Astrocyte (in vitro differentiated cells and primary cell): ENCODE measurements at regions not wholly inside any gene's neighbourhood (a gene's known extent, or its start where the extent isn't known, plus 50 kb on each side); places are given as distances from the start of the nearest gene placed in this dataset.

ENCODE experiments used
- DNase-seq: peaks from one replicate; pipeline ENCODE4 v3.0.0-alpha.2; 2010; ENCODE audit warnings: low read depth
- FAIRE-seq: peaks from 2 replicates; lab custom pipeline; 2011; peaks lifted over from hg19 to GRCh38; lab: Jason Lieb, UNC
- H2AFZ ChIP-seq: 2 replicates; pipeline ENCODE4 v1.6.0; 2012; ENCODE audit warnings: low read depth, low read length, inconsistent platforms
- H3K27ac ChIP-seq: 2 replicates; pipeline ENCODE4 v1.5.1; 2011; ENCODE audit warnings: low read depth, low read length, inconsistent platforms
- H3K27me3 ChIP-seq: 2 replicates; pipeline ENCODE4 v1.6.0; 2011; ENCODE audit warnings: low read length, inconsistent platforms; ENCODE audit not compliant: insufficient read depth
- H3K36me3 ChIP-seq: 2 replicates; pipeline ENCODE4 v1.5.1; 2011; ENCODE audit warnings: low read length, inconsistent platforms; ENCODE audit not compliant: insufficient read depth
- H3K4me1 ChIP-seq: 2 replicates; pipeline ENCODE4 v1.5.1; 2011; ENCODE audit warnings: low read length, inconsistent platforms; ENCODE audit not compliant: insufficient read depth
- H3K4me2 ChIP-seq: 2 replicates; pipeline ENCODE4 v1.6.0; 2012; ENCODE audit warnings: low read length, inconsistent platforms
- H3K4me3 ChIP-seq: 2 replicates; pipeline ENCODE4 v1.5.1; 2011; ENCODE audit warnings: low read depth, mild to moderate bottlenecking, low read length, inconsistent platforms; ENCODE audit not compliant: insufficient read depth
- H3K79me2 ChIP-seq: 2 replicates; pipeline ENCODE4 v1.6.0; 2012; ENCODE audit warnings: mild to moderate bottlenecking, low read length, inconsistent platforms; ENCODE audit not compliant: insufficient read depth
- H3K9ac ChIP-seq: 2 replicates; pipeline ENCODE4 v1.6.0; 2012; ENCODE audit warnings: mild to moderate bottlenecking, low read length, inconsistent platforms
- H3K9me3 ChIP-seq: 2 replicates; pipeline ENCODE4 v1.5.1; 2012; ENCODE audit warnings: low read depth, mild to moderate bottlenecking, low read length, inconsistent platforms; ENCODE audit not compliant: insufficient read depth
- H4K20me1 ChIP-seq: 2 replicates; pipeline ENCODE4 v1.6.0; 2012; ENCODE audit warnings: low read length, inconsistent platforms; ENCODE audit not compliant: insufficient read depth
- H3K27ac Mint-ChIP-seq: one replicate; pipeline ENCODE4 v1.8.0; 2021; ENCODE audit warnings: mild to moderate bottlenecking, mixed read lengths; ENCODE audit not compliant: unreplicated experiment
- H3K27me3 Mint-ChIP-seq: one replicate; pipeline ENCODE4 v1.8.0; 2021; ENCODE audit warnings: low read depth, mixed read lengths; ENCODE audit not compliant: unreplicated experiment
- H3K36me3 Mint-ChIP-seq: one replicate; pipeline ENCODE4 v1.8.0; 2021; ENCODE audit warnings: low read depth, mixed read lengths; ENCODE audit not compliant: unreplicated experiment
- H3K4me1 Mint-ChIP-seq: one replicate; pipeline ENCODE4 v1.8.0; 2021; ENCODE audit warnings: low read depth, mixed read lengths; ENCODE audit not compliant: unreplicated experiment
- H3K4me3 Mint-ChIP-seq: one replicate; pipeline ENCODE4 v1.8.0; 2021; ENCODE audit warnings: mild to moderate bottlenecking, moderate library complexity, mixed read lengths; ENCODE audit not compliant: unreplicated experiment
- H3K9me3 Mint-ChIP-seq: one replicate; pipeline ENCODE4 v1.8.0; 2021; ENCODE audit warnings: mild to moderate bottlenecking, mixed read lengths; ENCODE audit not compliant: unreplicated experiment
- EZH2 ChIP-seq: IDR thresholded peaks from 2 replicates; pipeline ENCODE4 v1.6.1; 2012; ENCODE audit warnings: mild to moderate bottlenecking, low read length, inconsistent platforms; ENCODE audit not compliant: insufficient read depth
- TF ChIP-seq, protein P1 (sequence below): IDR thresholded peaks from 2 replicates; pipeline ENCODE4 v1.5.1; 2011; ENCODE audit warnings: low read depth, mild to moderate bottlenecking, inconsistent platforms, low read length, moderate library complexity; ENCODE audit not compliant: insufficient read depth

DNA sequence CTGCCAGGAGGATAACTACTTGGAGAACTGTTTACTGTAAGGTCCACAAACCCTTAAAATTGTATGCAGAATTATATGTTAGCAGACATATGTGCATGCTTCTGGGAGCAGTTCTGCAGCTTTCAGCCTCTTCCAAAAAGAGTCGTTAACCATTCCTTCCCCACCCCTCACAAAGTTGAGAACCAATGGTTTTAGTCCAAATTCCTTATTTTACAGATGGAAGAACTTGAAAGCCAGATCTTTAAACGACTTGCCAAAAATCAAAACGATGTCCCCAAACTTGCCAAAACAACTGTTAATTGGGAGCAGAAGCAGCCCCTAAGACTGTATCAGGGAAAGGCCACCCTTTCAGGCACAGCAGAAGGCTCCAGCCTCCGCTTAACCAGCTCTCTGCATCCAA lies 266.4 kb upstream of the ANKRD55 start:
- FAIRE-seq: no peak
- H3K4me2 ChIP-seq: no peak overlapping the region

DNA sequence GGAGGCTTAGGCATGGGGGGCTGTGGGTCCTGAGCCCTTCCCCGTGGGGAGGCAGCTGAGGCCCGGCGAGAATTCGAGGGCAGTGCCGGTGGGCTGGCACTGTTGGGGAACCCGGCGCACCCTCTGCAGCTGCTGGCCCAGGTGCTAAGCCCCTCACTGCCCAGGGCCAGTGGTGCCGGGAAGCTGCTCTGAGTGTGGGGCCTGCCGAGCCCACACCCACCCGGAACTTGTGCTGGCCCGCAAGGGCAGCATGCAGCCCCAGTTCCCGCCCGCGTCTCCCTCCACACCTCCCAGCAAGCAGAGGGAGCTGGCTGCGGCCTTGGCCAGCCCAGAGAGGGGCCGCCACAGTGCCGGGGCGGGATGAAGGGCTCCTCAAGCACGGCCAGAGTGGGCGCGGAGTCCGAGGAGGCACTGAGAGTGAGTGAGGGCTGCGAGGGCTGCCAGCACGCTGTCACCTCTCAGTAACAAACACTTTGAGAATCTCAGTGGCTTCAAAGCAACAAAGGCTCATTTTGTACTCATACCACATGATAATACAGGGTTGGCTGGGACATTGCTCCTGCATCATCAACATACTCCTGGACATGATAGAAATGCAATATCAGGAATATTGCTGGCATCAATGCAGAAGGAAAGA lies 265.7 kb upstream of the ANKRD55 start:
- Histone ChIP-seq H3K4me3 (no peak overlapping the region), H3K27me3 (no peaks in the 10 kb centered on the region), H3K79me2 (no peaks in the 10 kb centered on the region), H3K4me2 (no peak overlapping the region), H3K9me3 (no peaks in the 10 kb centered on the region), H3K27ac (no peak overlapping the region), H2AFZ (no peak overlapping the region), H3K36me3 (no peaks in the 10 kb centered on the region), H3K9ac (no peak overlapping the region), H3K4me1 (no peaks in the 10 kb centered on the region), H4K20me1 (no peaks in the 10 kb centered on the region)
- Mint-ChIP-seq H3K9me3 (peaks cover 7% of the 10 kb centered on the region), H3K27ac (no peak overlapping the region), H3K4me3 (no peak overlapping the region), H3K36me3 (no peaks in the 10 kb centered on the region), H3K27me3 (peaks cover 19% of the 10 kb centered on the region), H3K4me1 (peaks cover 13% of the 10 kb centered on the region)
- no peak for FAIRE-seq
- TF ChIP-seq, protein P1, sequence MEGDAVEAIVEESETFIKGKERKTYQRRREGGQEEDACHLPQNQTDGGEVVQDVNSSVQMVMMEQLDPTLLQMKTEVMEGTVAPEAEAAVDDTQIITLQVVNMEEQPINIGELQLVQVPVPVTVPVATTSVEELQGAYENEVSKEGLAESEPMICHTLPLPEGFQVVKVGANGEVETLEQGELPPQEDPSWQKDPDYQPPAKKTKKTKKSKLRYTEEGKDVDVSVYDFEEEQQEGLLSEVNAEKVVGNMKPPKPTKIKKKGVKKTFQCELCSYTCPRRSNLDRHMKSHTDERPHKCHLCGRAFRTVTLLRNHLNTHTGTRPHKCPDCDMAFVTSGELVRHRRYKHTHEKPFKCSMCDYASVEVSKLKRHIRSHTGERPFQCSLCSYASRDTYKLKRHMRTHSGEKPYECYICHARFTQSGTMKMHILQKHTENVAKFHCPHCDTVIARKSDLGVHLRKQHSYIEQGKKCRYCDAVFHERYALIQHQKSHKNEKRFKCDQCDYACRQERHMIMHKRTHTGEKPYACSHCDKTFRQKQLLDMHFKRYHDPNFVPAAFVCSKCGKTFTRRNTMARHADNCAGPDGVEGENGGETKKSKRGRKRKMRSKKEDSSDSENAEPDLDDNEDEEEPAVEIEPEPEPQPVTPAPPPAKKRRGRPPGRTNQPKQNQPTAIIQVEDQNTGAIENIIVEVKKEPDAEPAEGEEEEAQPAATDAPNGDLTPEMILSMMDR: no peak
- no peak for TF ChIP-seq EZH2
- DNase-seq: no peak

More for the DNA sequence above, 266.4 kb upstream of the ANKRD55 start:
- no peak for DNase-seq
- Histone ChIP-seq H3K9ac (no peak overlapping the region), H3K9me3 (no peaks in the 10 kb centered on the region), H3K27ac (no peak overlapping the region), H3K79me2 (no peaks in the 10 kb centered on the region), H3K4me1 (no peaks in the 10 kb centered on the region), H4K20me1 (no peaks in the 10 kb centered on the region), H2AFZ (no peak overlapping the region), H3K4me3 (no peak overlapping the region), H3K36me3 (no peaks in the 10 kb centered on the region), H3K27me3 (no peaks in the 10 kb centered on the region)
- Mint-ChIP-seq H3K27me3 (peaks cover 17% of the 10 kb centered on the region), H3K27ac (no peak overlapping the region), H3K36me3 (no peaks in the 10 kb centered on the region), H3K4me1 (peaks cover 10% of the 10 kb centered on the region), H3K9me3 (peaks cover 10% of the 10 kb centered on the region), H3K4me3 (no peak overlapping the region)
- TF ChIP-seq EZH2: no peak
- TF ChIP-seq, protein P1: no peak

DNA sequence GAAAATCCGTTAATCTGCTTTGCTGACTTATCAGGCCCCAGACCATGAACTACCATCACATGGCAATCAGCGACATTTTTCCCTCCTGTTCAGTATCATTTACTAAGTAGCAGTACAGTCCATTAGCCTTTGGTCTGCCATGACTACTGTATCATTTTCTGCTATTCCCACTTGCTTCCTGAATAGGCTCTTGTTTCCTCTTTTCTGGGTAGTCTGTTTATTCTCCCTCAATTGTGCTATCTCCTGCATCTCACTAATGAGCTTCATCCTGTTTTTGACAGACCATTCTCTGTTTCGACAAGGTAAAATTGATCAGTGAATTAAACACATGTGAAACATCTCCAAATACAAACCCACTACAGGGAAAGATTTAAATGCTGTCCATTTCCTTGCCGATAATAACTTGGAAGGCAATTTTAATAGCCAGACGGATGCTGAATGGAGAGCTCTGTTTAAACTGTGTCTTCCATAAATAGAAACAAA lies 263.5 kb upstream of the ANKRD55 start:
- DNase-seq: no peak
- Histone ChIP-seq H3K4me1 (no peaks in the 10 kb centered on the region), H4K20me1 (no peaks in the 10 kb centered on the region), H3K27me3 (peaks cover 3% of the 10 kb centered on the region), H3K9ac (no peak overlapping the region), H3K9me3 (no peaks in the 10 kb centered on the region), H3K36me3 (no peaks in the 10 kb centered on the region), H3K27ac (no peak overlapping the region), H3K4me2 (no peak overlapping the region), H3K79me2 (no peaks in the 10 kb centered on the region), H3K4me3 (no peak overlapping the region), H2AFZ (no peak overlapping the region)
- no peak for FAIRE-seq
- Mint-ChIP-seq H3K4me3 (no peak overlapping the region), H3K27ac (no peak overlapping the region), H3K9me3 (peaks cover 5% of the 10 kb centered on the region), H3K4me1 (peaks cover 5% of the 10 kb centered on the region), H3K27me3 (peaks cover 31% of the 10 kb centered on the region), H3K36me3 (no peaks in the 10 kb centered on the region)
- TF ChIP-seq, protein P1: no peak
- no peak for TF ChIP-seq EZH2
